ENCODE measurements at regions not wholly inside any gene's neighbourhood (a gene's known extent, or its start where the extent isn't known, plus 50 kb on each side); places are given as distances from the start of the nearest gene placed in this dataset.

DNA sequence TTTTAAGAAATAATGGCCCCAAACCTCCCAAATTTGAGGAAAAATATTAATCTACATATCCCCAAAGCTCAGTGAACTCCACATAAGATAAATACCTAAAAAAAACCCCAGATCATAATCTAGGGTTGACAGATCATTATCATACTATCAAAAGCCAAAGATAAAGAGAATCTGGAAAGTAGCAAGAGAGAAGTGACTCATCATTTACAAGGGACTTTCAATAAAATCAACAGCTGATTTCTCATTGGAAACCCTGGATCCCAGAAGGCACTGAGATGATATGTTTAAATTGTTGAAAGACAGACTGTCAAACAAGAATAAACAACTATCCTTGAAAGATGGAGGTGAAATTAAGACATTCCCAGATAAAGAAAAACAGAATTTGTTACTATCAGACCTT lies 199.3 kb downstream of the KCNRG start:
- TF ChIP-seq, protein P1, sequence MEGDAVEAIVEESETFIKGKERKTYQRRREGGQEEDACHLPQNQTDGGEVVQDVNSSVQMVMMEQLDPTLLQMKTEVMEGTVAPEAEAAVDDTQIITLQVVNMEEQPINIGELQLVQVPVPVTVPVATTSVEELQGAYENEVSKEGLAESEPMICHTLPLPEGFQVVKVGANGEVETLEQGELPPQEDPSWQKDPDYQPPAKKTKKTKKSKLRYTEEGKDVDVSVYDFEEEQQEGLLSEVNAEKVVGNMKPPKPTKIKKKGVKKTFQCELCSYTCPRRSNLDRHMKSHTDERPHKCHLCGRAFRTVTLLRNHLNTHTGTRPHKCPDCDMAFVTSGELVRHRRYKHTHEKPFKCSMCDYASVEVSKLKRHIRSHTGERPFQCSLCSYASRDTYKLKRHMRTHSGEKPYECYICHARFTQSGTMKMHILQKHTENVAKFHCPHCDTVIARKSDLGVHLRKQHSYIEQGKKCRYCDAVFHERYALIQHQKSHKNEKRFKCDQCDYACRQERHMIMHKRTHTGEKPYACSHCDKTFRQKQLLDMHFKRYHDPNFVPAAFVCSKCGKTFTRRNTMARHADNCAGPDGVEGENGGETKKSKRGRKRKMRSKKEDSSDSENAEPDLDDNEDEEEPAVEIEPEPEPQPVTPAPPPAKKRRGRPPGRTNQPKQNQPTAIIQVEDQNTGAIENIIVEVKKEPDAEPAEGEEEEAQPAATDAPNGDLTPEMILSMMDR (IDR thresholded peaks at IDR 0.05; ENCODE audit: insufficient read depth, low read depth, low read length) = no peak
- TF ChIP-seq EZH2 (IDR thresholded peaks at IDR 0.05; ENCODE audit: insufficient read depth, low read length) = no peak

Data from astrocyte (in vitro differentiated cells and primary cell).